Liver (tissue), 3 donors: ENCODE measurements at regions not wholly inside any gene's neighbourhood (a gene's known extent, or its start where the extent isn't known, plus 50 kb on each side); places are given as distances from the start of the nearest gene placed in this dataset.

ENCODE experiments used
- CTCF ChIP-seq: fragments of 150-350 bp; IDR thresholded peaks from 2 replicates; pipeline ENCODE4 v1.5.1; 2017; ENCODE audit warnings: improper control_type of control experiment, low read depth, low read length; ENCODE audit not compliant: missing input control
- GABPA ChIP-seq, 2 donors: IDR thresholded peaks in 1 of 2; conservative IDR thresholded peaks in 1 of 2; 2 replicates each; pipeline ENCODE4 v1.6.1; 2016; ENCODE audit warnings: antibody characterized with exemption in 2 of 2, mild to moderate bottlenecking in 1 of 2, moderate library complexity in 1 of 2
- HNF4G ChIP-seq: IDR thresholded peaks from 2 replicates; pipeline ENCODE4 v1.6.1; 2016; ENCODE audit warnings: antibody characterized with exemption
- JUND ChIP-seq, 2 donors: IDR thresholded peaks; 2 replicates each; pipeline ENCODE4 v1.6.1; 2016; ENCODE audit warnings: antibody characterized with exemption in 2 of 2
- MAX ChIP-seq: IDR thresholded peaks from 2 replicates; pipeline ENCODE4 v1.6.1; 2016; ENCODE audit warnings: antibody characterized with exemption
- RAD21 ChIP-seq, 2 donors: IDR thresholded peaks; 2 replicates each; pipeline ENCODE4 v1.6.1; 2016; ENCODE audit warnings: antibody characterized with exemption in 2 of 2, mild to moderate bottlenecking in 2 of 2
- REST ChIP-seq: IDR thresholded peaks from 2 replicates; pipeline ENCODE4 v1.6.1; 2016; ENCODE audit warnings: antibody characterized with exemption, mild to moderate bottlenecking
- RXRA ChIP-seq, 2 donors: IDR thresholded peaks; 2 replicates each; pipeline ENCODE4 v1.6.1; 2017 to 2018; ENCODE audit warnings: antibody characterized with exemption in 2 of 2, mild to moderate bottlenecking in 1 of 2
- SP1 ChIP-seq: IDR thresholded peaks from 2 replicates; pipeline ENCODE4 v1.6.1; 2018; ENCODE audit warnings: antibody characterized with exemption, mild to moderate bottlenecking
- TAF1 ChIP-seq: conservative IDR thresholded peaks from 2 replicates; pipeline ENCODE4 v1.6.1; 2016; ENCODE audit warnings: antibody characterized with exemption, mild to moderate bottlenecking
- YY1 ChIP-seq: IDR thresholded peaks from 2 replicates; pipeline ENCODE4 v1.6.1; 2016; ENCODE audit warnings: antibody characterized with exemption, mild to moderate bottlenecking
- ZBTB33 ChIP-seq: IDR thresholded peaks from 2 replicates; pipeline ENCODE4 v1.6.1; 2016; ENCODE audit warnings: antibody characterized with exemption
- donor health status: healthy.
- donor health status: healthy.

- TF ChIP-seq MAX, result no peak
- TF ChIP-seq SP1, result no peak
- no peak for TF ChIP-seq CTCF
- no peak for TF ChIP-seq JUND (IDR thresholded peaks at IDR 0.05)
- TF ChIP-seq RXRA (IDR thresholded peaks at IDR 0.05), result no peak
- TF ChIP-seq TAF1, result no peak
- no peak for TF ChIP-seq REST
- no peak for TF ChIP-seq GABPA (IDR thresholded peaks at IDR 0.05 in 1 of 2, conservative IDR thresholded peaks at IDR 0.05 in 1 of 2)
- TF ChIP-seq YY1, result no peak
- no peak for TF ChIP-seq RAD21 (IDR thresholded peaks at IDR 0.05)
- no peak for TF ChIP-seq ZBTB33
- TF ChIP-seq HNF4G, result no peak
Observed at GRCh38 chr4:175441256-175441655, 370.8 kb downstream of the GPM6A start.
